ENCODE measurements at regions not wholly inside any gene's neighbourhood (a gene's known extent, or its start where the extent isn't known, plus 50 kb on each side); places are given as distances from the start of the nearest gene placed in this dataset.

DNA sequence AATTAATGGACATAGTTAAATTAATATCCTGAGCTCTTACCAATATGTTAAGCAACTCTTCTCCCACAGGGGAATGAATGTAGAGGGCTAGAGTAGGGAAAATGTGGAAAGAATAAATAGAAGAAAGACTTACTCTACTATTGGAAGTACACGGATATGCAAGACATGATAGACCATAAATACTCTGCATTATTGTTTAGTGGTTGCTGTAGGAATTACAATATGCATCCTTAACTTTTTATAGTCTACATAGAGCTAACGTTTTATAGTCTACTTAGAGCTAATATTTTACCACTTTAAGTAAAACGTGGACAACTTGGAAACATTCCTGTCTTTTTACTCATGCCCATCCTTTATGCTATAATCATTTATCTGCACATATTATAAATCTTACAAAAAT is 163.8 kb upstream of the GALNT5 start:
- no peak for TF ChIP-seq POLR2AphosphoS5 (IDR thresholded peaks at IDR 0.05)
- TF ChIP-seq, protein P1, sequence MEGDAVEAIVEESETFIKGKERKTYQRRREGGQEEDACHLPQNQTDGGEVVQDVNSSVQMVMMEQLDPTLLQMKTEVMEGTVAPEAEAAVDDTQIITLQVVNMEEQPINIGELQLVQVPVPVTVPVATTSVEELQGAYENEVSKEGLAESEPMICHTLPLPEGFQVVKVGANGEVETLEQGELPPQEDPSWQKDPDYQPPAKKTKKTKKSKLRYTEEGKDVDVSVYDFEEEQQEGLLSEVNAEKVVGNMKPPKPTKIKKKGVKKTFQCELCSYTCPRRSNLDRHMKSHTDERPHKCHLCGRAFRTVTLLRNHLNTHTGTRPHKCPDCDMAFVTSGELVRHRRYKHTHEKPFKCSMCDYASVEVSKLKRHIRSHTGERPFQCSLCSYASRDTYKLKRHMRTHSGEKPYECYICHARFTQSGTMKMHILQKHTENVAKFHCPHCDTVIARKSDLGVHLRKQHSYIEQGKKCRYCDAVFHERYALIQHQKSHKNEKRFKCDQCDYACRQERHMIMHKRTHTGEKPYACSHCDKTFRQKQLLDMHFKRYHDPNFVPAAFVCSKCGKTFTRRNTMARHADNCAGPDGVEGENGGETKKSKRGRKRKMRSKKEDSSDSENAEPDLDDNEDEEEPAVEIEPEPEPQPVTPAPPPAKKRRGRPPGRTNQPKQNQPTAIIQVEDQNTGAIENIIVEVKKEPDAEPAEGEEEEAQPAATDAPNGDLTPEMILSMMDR (IDR thresholded peaks at IDR 0.05) = no peak

Measured in sigmoid colon (tissue), 4 donors.